GM12865 (cell line): ENCODE measurements at regions not wholly inside any gene's neighbourhood (a gene's known extent, or its start where the extent isn't known, plus 50 kb on each side); places are given as distances from the start of the nearest gene placed in this dataset.

Experiments
- DNase-seq: peaks from one replicate; pipeline ENCODE4 v3.0.0; 2010; ENCODE audit warnings: low read depth
- H3K4me3 ChIP-seq: 2 replicates; pipeline ENCODE4 v1.5.1; 2011; ENCODE audit warnings: mild to moderate bottlenecking, low read depth, low read length, control low read depth
- CTCF ChIP-seq: IDR thresholded peaks from 2 replicates; pipeline ENCODE4 v1.5.1; 2011; ENCODE audit warnings: low read length, control low read depth, low read depth, inconsistent platforms; ENCODE audit not compliant: insufficient read depth; ENCODE audit errors: missing control alignments

GRCh38 chr2:160582490-160583145, 89.0 kb upstream of the RBMS1 start:
- H3K4me3 ChIP-seq = no peak overlapping the region
- no peak for TF ChIP-seq CTCF
- DNase-seq = no peak

- TF ChIP-seq CTCF = no peak
- no peak for DNase-seq
- H3K4me3 ChIP-seq = no peak overlapping the region
Measured at GRCh38 chr2:160583146-160583535, 89.5 kb upstream of the RBMS1 start.

- TF ChIP-seq CTCF = no peak
- no peak for DNase-seq
- no peak overlapping the region for H3K4me3 ChIP-seq
Measured at GRCh38 chr2:160583813-160584537, 90.4 kb upstream of the RBMS1 start.

- no peak for TF ChIP-seq CTCF
- no peak for DNase-seq
- no peak overlapping the region for H3K4me3 ChIP-seq
Measured at GRCh38 chr2:160584972-160585494, 91.4 kb upstream of the RBMS1 start.

- H3K4me3 ChIP-seq = no peak overlapping the region
- no peak for DNase-seq
- TF ChIP-seq CTCF = no peak
Measured at GRCh38 chr2:160590664-160591063, 97.1 kb upstream of the RBMS1 start.

- DNase-seq = no peak
- TF ChIP-seq CTCF = no peak
- no peak overlapping the region for H3K4me3 ChIP-seq
Measured at GRCh38 chr2:160592401-160592800, 98.8 kb upstream of the RBMS1 start.

GRCh38 chr2:160592993-160593392, 99.4 kb upstream of the RBMS1 start:
- no peak for TF ChIP-seq CTCF
- DNase-seq = no peak
- no peak overlapping the region for H3K4me3 ChIP-seq
